Stimulated activated CD4-positive, alpha-beta T cell treated with anti-CD3 and anti-CD28 coated beads, Interleukin-1b, Interleukin-23, amount 100 ng/mL, for 48 hours (primary cell): ENCODE measurements at regions not wholly inside any gene's neighbourhood (a gene's known extent, or its start where the extent isn't known, plus 50 kb on each side); places are given as distances from the start of the nearest gene placed in this dataset.
"Not testable (repeated sequence)": the region's sequence is repeated elsewhere in the genome, so short reads cannot be mapped to it uniquely, and the experiment has no call there.

ENCODE experiments used
- DNase-seq: peaks from one replicate; pipeline ENCODE4 v3.0.0-alpha.2; 2020

- no peak for DNase-seq
These were observed 286.0 kb upstream of the SUCLG2 start for GRCh38 chr3:67940210-67940952.

GRCh38 chr3:67937498-67938118 is 283.2 kb upstream of the SUCLG2 start:
- DNase-seq, result no peak

GRCh38 chr3:67930394-67930793 is 276.0 kb upstream of the SUCLG2 start:
- DNase-seq, result not testable (repeated sequence)

GRCh38 chr3:67923796-67924195 is 269.4 kb upstream of the SUCLG2 start:
- DNase-seq, result no peak

- no peak for DNase-seq
These were observed 266.6 kb upstream of the SUCLG2 start for GRCh38 chr3:67920969-67921368.

- no peak for DNase-seq
These were observed 265.9 kb upstream of the SUCLG2 start for GRCh38 chr3:67920311-67920710.

GRCh38 chr3:67916353-67916752 is 261.9 kb upstream of the SUCLG2 start:
- no peak for DNase-seq

- no peak for DNase-seq
These were observed 253.3 kb upstream of the SUCLG2 start for GRCh38 chr3:67907735-67908134.

- DNase-seq, result no peak
These were observed 251.8 kb upstream of the SUCLG2 start for GRCh38 chr3:67906261-67906660.

- no peak for DNase-seq
These were observed 247.3 kb upstream of the SUCLG2 start for GRCh38 chr3:67901681-67902080.

- no peak for DNase-seq
These were observed 244.5 kb upstream of the SUCLG2 start for GRCh38 chr3:67898916-67899315.

GRCh38 chr3:67897351-67898336 is 243.2 kb upstream of the SUCLG2 start:
- no peak for DNase-seq

GRCh38 chr3:67896130-67896529 is 241.7 kb upstream of the SUCLG2 start:
- no peak for DNase-seq

GRCh38 chr3:67894510-67894909 is 240.1 kb upstream of the SUCLG2 start:
- no peak for DNase-seq

- no peak for DNase-seq
These were observed 229.9 kb upstream of the SUCLG2 start for GRCh38 chr3:67884345-67884744.

GRCh38 chr3:67883766-67884165 is 229.4 kb upstream of the SUCLG2 start:
- no peak for DNase-seq

- no peak for DNase-seq
These were observed 228.6 kb upstream of the SUCLG2 start for GRCh38 chr3:67882981-67883380.

GRCh38 chr3:67876261-67876660 is 221.8 kb upstream of the SUCLG2 start:
- no peak for DNase-seq

- DNase-seq, result no peak
These were observed 221.4 kb upstream of the SUCLG2 start for GRCh38 chr3:67875858-67876257.

GRCh38 chr3:67875338-67875737 is 220.9 kb upstream of the SUCLG2 start:
- no peak for DNase-seq

GRCh38 chr3:67870477-67870876 is 216.1 kb upstream of the SUCLG2 start:
- DNase-seq, result no peak

- no peak for DNase-seq
These were observed 212.2 kb upstream of the SUCLG2 start for GRCh38 chr3:67866571-67866970.

- no peak for DNase-seq
These were observed 210.3 kb upstream of the SUCLG2 start for GRCh38 chr3:67864587-67865183.
